ENCODE measurements at regions not wholly inside any gene's neighbourhood (a gene's known extent, or its start where the extent isn't known, plus 50 kb on each side); places are given as distances from the start of the nearest gene placed in this dataset.

DNA sequence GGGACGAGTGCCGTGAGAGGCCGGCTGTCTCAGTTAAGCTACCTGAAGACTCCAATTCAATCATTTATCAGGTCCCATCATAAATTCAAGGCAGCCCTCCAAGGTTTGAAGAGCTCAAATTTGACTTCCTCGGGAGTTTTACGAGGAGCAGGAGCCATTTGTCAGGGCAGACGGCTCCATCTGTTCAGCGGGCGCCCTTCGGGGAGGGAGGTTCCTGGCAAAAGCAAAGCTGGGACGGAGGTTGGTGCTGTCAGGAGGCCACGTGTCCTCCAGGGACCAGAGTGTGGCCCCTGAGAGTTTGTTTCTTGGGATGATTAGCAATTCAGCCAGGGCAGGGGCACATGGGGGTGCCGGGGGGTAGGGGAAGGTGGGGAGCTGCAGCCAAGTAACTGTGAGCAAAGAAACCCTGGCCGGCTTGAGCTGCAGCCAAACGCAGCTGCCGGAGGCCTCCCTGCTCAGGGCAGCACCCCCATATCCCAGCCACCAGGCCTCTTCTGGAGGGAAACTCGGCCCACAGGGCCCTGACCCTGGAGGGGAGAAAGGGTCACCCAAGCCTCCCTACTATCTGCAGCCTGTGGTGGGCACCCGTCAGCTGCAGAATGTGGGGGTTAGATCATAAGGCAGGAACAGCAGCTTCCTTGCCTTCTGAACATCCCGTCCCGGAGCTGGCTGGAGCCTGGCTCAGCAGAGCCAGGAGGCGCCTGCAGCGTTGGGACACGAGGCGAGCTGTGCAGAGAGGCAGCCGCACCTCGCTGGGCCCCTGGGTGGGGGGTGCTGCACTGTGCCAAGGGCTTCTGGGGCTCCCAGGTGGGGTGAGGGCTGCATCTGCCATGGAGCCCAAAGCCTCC lies 63.6 kb upstream of the GATA5 start:
- Histone ChIP-seq H3K27ac (peak overlapping the region; percentile 8 to 79 (median 64)), H3K4me3 (no peak overlapping the region), H3K36me3 (no peaks in the 10 kb centered on the region), H3K4me1 (peaks cover 13 to 27% (median 19%) of the 10 kb centered on the region in 4 donors), H3K27me3 (peaks cover 27% of the 10 kb centered on the region), H3K9me3 (no peaks in the 10 kb centered on the region)
- intact Hi-C loops (cut with DNase I; ENCODE audit: low total_unique reads) (no loop called here), in situ Hi-C loops (cut with MboI; ENCODE audit: low pct_ligation_motif_present in 1 of 4, low pct_unique_long_range_greater_than_20kb in 1 of 4, low sequenced_read_pairs in 3 of 4) (no loop called here)
- no peak for TF ChIP-seq POLR2A (IDR thresholded peaks at IDR 0.05)
- no peak for TF ChIP-seq EP300 (IDR thresholded peaks at IDR 0.05; ENCODE audit: low read depth)
- TF ChIP-seq, protein P1, sequence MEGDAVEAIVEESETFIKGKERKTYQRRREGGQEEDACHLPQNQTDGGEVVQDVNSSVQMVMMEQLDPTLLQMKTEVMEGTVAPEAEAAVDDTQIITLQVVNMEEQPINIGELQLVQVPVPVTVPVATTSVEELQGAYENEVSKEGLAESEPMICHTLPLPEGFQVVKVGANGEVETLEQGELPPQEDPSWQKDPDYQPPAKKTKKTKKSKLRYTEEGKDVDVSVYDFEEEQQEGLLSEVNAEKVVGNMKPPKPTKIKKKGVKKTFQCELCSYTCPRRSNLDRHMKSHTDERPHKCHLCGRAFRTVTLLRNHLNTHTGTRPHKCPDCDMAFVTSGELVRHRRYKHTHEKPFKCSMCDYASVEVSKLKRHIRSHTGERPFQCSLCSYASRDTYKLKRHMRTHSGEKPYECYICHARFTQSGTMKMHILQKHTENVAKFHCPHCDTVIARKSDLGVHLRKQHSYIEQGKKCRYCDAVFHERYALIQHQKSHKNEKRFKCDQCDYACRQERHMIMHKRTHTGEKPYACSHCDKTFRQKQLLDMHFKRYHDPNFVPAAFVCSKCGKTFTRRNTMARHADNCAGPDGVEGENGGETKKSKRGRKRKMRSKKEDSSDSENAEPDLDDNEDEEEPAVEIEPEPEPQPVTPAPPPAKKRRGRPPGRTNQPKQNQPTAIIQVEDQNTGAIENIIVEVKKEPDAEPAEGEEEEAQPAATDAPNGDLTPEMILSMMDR (IDR thresholded peaks at IDR 0.05): no peak
- no peak for TF ChIP-seq POLR2AphosphoS5 (IDR thresholded peaks at IDR 0.05)
- no peak for DNase-seq
- 19 to 20% methylated on average over 5 to 23 of the region's 25 CpGs for WGBS, 2 donors (ENCODE audit: low coverage in 1 of 2)

DNA sequence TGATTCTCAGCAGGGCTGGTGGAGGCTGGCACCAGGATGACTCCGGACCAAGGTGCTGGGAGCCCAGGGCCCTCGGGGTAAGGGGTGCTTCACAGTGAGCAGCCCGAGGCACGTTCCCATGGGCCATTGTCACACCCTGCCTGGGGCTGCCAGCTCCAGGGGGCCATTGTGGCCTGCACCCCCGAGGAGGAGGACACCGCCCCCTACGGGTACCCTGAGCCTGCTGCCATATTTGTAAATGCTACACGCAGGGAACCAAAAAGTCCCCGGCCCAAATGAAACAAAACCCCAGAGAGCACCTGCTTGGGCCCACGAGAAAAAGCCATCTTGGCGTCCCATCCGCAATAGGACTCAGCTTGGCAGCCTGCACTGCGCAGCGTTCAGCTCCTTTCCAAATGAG lies 64.7 kb upstream of the GATA5 start:
- TF ChIP-seq POLR2A (IDR thresholded peaks at IDR 0.05): no peak
- no peak for TF ChIP-seq EP300 (IDR thresholded peaks at IDR 0.05; ENCODE audit: low read depth)
- 83% methylated on average over 6 to 14 of the region's 14 CpGs for WGBS, 2 donors (ENCODE audit: low coverage in 1 of 2)
- in situ Hi-C loops (cut with MboI; ENCODE audit: low pct_ligation_motif_present in 1 of 4, low pct_unique_long_range_greater_than_20kb in 1 of 4, low sequenced_read_pairs in 3 of 4) (no loop called here), intact Hi-C loops (cut with DNase I; ENCODE audit: low total_unique reads) (no loop called here)
- no peak overlapping the region for H3K4me3 ChIP-seq
- DNase-seq: no peak
- H3K27ac ChIP-seq: peak overlapping the region in 3 of 4 donors; percentile 8 to 79 (median 78)
- H3K27me3 ChIP-seq: peaks cover 27% of the 10 kb centered on the region
- no peaks in the 10 kb centered on the region for H3K36me3 ChIP-seq
- H3K4me1 ChIP-seq: peaks cover 13 to 27% (median 19%) of the 10 kb centered on the region in 4 donors
- H3K9me3 ChIP-seq: no peaks in the 10 kb centered on the region

DNA sequence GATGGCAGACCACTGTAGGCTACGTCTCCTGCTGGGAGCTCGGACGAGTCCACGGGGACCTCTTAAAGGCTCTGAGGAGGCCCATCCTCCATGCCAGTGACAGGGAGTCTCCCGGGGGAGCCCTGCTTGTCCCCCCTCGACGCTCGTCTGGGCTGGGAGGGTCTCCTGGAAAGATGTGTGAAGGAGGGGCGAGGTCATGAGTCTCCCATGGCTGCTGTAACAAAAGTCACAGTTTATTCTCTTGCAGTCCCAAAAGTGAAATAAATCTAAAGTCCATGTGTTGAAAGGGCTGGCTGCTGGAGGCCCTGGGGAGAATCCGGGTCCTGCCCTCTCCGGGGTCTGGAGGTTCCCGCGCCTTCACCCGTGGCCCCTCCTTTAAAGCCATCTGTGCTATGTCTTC lies 67.1 kb upstream of the GATA5 start:
- Histone ChIP-seq H3K9me3 (no peaks in the 10 kb centered on the region), H3K27me3 (peaks cover 24% of the 10 kb centered on the region), H3K27ac (no peak overlapping the region), H3K4me1 (peaks cover 7 to 17% (median 13%) of the 10 kb centered on the region in 4 donors), H3K4me3 (no peak overlapping the region), H3K36me3 (no peaks in the 10 kb centered on the region)
- intact Hi-C loops (cut with DNase I; ENCODE audit: low total_unique reads): no loop called here
- TF ChIP-seq POLR2AphosphoS5 (IDR thresholded peaks at IDR 0.05): no peak
- TF ChIP-seq EP300 (IDR thresholded peaks at IDR 0.05; ENCODE audit: low read depth): no peak
- no peak for TF ChIP-seq POLR2A (IDR thresholded peaks at IDR 0.05)
- TF ChIP-seq, protein P1 (IDR thresholded peaks at IDR 0.05): no peak
- in situ Hi-C loops (cut with MboI; ENCODE audit: low pct_ligation_motif_present in 1 of 4, low pct_unique_long_range_greater_than_20kb in 1 of 4, low sequenced_read_pairs in 3 of 4): no loop called here
- 59% methylated on average over 14 of the region's 14 CpGs; no CpG with 5 or more reads in 1 of the 2 donors for WGBS, 2 donors (ENCODE audit: low coverage in 1 of 2)
- no peak for DNase-seq

DNA sequence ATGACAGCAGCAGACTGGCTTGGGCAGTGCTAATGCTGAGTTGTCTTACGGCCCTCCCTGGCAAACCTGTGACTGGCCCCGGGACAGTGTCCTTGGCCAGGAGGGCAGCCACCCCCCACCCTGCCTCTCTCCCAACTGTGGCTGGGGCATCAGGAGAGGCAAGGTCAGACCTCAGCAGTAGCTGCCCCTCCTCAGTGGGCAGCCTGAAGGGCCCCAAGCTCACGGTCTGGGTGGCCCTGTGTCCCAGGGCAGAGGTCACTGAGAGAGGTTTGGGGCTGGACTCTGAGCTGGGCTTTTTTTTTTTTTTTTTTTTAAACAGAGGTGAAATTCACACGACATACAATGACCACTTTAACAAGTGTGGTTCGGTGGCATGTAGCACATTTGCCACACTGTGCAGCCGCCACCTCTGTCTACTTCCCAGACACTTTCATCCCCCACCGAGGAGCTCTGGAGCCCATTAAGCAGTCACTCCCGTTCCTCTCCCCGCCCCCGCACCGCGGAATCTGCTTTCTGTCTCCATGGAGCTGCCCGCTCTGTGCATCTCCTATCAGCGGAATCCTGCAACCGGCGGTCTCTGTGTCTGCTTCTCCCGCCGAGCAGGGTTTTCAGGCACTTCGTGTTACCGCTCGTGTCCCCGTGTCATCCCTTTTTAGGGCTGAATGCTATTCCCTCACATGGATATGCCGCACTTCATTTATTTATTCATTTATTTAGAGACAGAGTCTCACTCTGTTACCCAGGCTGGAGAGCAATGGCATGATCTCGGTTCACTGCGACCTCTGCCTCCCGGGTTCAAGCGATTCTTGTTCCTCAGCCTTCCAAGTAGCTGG lies 67.9 kb upstream of the GATA5 start:
- Histone ChIP-seq H3K27me3 (peaks cover 27% of the 10 kb centered on the region), H3K4me1 (peaks cover 7 to 14% (median 13%) of the 10 kb centered on the region in 4 donors), H3K27ac (no peak overlapping the region), H3K4me3 (no peak overlapping the region), H3K9me3 (no peaks in the 10 kb centered on the region), H3K36me3 (no peaks in the 10 kb centered on the region)
- 59 to 73% methylated on average over 9 to 27 of the region's 27 CpGs for WGBS, 2 donors (ENCODE audit: low coverage in 1 of 2)
- TF ChIP-seq POLR2A (IDR thresholded peaks at IDR 0.05) (no peak), EP300 (IDR thresholded peaks at IDR 0.05; ENCODE audit: low read depth) (no peak), POLR2AphosphoS5 (IDR thresholded peaks at IDR 0.05) (no peak)
- TF ChIP-seq, protein P1 (IDR thresholded peaks at IDR 0.05): no peak
- intact Hi-C loops (cut with DNase I; ENCODE audit: low total_unique reads) (no loop called here), in situ Hi-C loops (cut with MboI; ENCODE audit: low pct_ligation_motif_present in 1 of 4, low pct_unique_long_range_greater_than_20kb in 1 of 4, low sequenced_read_pairs in 3 of 4) (no loop called here)
- no peak for DNase-seq
